ENCODE measurements at regions not wholly inside any gene's neighbourhood (a gene's known extent, or its start where the extent isn't known, plus 50 kb on each side); places are given as distances from the start of the nearest gene placed in this dataset.

- intact Hi-C loops (cut with micrococcal nuclease) = no loop called here
- TF ChIP-seq MYC (IDR thresholded peaks at IDR 0.05; ENCODE audit: low read depth, low read length) = no peak
- TF ChIP-seq GATA2 (IDR thresholded peaks at IDR 0.05; ENCODE audit: insufficient read depth, insufficient read length, low read depth, low read length) = no peak
- no peak for TF ChIP-seq MAX (IDR thresholded peaks at IDR 0.05; ENCODE audit: insufficient read depth, insufficient read length)
- no peak for TF ChIP-seq POLR2AphosphoS5 (IDR thresholded peaks at IDR 0.05; ENCODE audit: insufficient read depth, low read depth, low read length)
- TF ChIP-seq EZH2 (IDR thresholded peaks at IDR 0.05; ENCODE audit: borderline replicate concordance, low read depth, low read length, severe bottlenecking) = no peak
- peak; percentile 75 for TF ChIP-seq FOS (IDR thresholded peaks at IDR 0.05; ENCODE audit: borderline replicate concordance, insufficient read depth, low read length)
- no peak for TF ChIP-seq POLR2A (IDR thresholded peaks at IDR 0.05; ENCODE audit: low read depth, low read length)
- no peak for TF ChIP-seq JUN (IDR thresholded peaks at IDR 0.05; ENCODE audit: borderline replicate concordance, insufficient read depth, insufficient read length, low read depth)
- TF ChIP-seq CTCF (IDR thresholded peaks at IDR 0.05; ENCODE audit: extremely low read depth in 1 of 2, insufficient read depth in 1 of 2, low read depth in 1 of 2, low read length in 2 of 2) = no peak
- ChIA-PET CTCF (interaction anchor here (0.6 to 0.9 kb wide), 4 partner anchors 12 to 251 kb away, joined by 3 read pairs; no protein-coding TSS in a partner anchor), POLR2A (no interaction called here)
- peak; percentile 43 for DNase-seq (ENCODE audit: low read depth, low spot score)
- Histone ChIP-seq H3K27ac (ENCODE audit: insufficient read depth, low read depth, low read length) (peak overlapping the region; percentile 57), H3K36me3 (ENCODE audit: control insufficient read depth in 2 of 2, extremely low read depth in 1 of 2, insufficient read depth in 2 of 2, low read length in 2 of 2) (no peaks in the 10 kb centered on the region), H3K27me3 (ENCODE audit: control insufficient read depth in 2 of 2, insufficient read depth in 2 of 2, low read length in 2 of 2) (no peaks in the 10 kb centered on the region), H4K20me1 (replicated peaks; ENCODE audit: control insufficient read depth, extremely low read depth, insufficient read depth, low read length) (no peaks in the 10 kb centered on the region), H3K4me3 (replicated peaks in 1 of 3; ENCODE audit: insufficient read depth in 1 of 3, low read depth in 1 of 3, low read length in 3 of 3) (peak overlapping the region in 2 of 3 experiments; percentile 16 to 18), H3K4me1 (ENCODE audit: control insufficient read depth, extremely low read depth, insufficient read depth, low read length) (peaks cover 13% of the 10 kb centered on the region), H2AFZ (ENCODE audit: low read depth, low read length) (peak overlapping the region; percentile 58), H3K9me1 (replicated peaks; ENCODE audit: control insufficient read depth, extremely low read depth, insufficient read depth, low read length) (no peaks in the 10 kb centered on the region), H3K4me2 (ENCODE audit: insufficient read depth, low read length) (peak overlapping the region; percentile 81), H3K79me2 (ENCODE audit: control insufficient read depth, insufficient read depth, low read length) (no peaks in the 10 kb centered on the region), H3K9ac (replicated peaks; ENCODE audit: extremely low read depth, insufficient read depth, low read length) (peak overlapping the region; percentile 40), H3K9me3 (replicated peaks; ENCODE audit: control insufficient read depth, insufficient read depth, low read length) (no peaks in the 10 kb centered on the region)
- peak; percentile 93 for FAIRE-seq
- dilution Hi-C loops (cut with MboI; ENCODE audit: extremely low pct_ligation_motif_present, low sequenced_read_pairs) = no loop called here
- no TSS peak for BruUV-seq (replicated peaks)
These were observed 92.4 kb upstream of the KLF6 start for GRCh38 chr10:3877211-3878000.
